ENCODE measurements at regions not wholly inside any gene's neighbourhood (a gene's known extent, or its start where the extent isn't known, plus 50 kb on each side); places are given as distances from the start of the nearest gene placed in this dataset.
"Not testable (repeated sequence)": the region's sequence is repeated elsewhere in the genome, so short reads cannot be mapped to it uniquely, and the experiment has no call there.

DNA sequence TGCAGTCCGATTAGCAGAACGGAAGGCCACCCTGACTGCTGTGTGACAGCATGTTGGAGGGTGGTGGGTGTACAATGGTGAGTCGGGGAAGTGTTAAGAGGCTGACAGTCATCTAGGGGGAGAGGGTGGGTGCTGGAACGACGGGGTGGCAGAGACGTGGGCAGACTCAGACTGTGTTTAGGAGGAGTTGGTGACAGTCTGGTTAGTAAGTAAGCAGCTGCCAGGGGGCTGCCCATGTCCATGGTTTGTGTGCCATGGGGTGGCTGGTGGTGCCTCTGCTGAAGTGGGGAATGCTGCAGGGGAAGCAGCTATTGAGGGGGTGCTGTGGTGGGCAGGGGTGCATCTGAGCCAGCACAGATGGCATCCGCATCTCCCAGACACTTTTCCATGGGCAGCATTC lies 51.3 kb upstream of the BOD1 start:
- DNase-seq = no peak

- DNase-seq = no peak
These were observed 51.9 kb upstream of the BOD1 start for GRCh38 chr5:173668245-173668800.

DNA sequence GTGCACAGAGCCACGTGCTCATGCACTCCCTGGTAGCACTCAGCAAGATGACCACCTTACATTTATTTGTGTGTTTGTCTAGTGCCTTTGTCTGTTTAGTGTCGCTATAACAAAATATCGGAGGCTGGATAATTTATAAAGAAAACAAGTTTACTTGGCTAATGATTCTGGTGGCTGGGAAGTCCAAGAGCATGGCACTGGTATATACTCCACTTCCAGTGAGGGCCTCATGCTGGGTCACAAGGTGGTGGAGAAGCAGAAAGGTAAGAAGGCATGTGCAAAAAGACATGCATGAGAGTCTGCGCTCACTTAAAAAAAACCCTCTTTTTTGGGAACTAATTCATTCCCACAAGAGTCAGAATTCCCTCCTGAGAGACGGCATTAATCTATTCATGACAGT lies 52.5 kb upstream of the BOD1 start:
- no peak for DNase-seq

DNA sequence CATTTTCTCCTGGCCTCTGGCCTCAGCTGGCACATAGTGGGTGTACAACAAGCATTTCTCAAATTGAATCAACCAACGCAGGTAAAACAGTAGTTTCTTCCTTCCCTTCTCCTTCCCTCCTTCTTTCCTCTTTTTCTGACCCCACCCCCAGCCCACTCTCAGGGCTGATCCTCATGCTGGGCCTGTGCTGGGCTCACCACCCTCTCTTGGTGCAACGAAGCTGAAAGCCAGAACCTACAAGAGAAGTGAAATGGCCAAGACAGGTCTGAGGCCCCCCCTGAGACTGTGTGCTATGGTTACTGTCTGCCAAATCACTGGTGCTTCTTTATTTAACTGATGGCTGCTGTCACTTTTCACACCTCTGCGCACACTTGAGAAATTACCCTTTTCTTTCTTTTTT lies 53.0 kb upstream of the BOD1 start:
- DNase-seq = no peak

DNA sequence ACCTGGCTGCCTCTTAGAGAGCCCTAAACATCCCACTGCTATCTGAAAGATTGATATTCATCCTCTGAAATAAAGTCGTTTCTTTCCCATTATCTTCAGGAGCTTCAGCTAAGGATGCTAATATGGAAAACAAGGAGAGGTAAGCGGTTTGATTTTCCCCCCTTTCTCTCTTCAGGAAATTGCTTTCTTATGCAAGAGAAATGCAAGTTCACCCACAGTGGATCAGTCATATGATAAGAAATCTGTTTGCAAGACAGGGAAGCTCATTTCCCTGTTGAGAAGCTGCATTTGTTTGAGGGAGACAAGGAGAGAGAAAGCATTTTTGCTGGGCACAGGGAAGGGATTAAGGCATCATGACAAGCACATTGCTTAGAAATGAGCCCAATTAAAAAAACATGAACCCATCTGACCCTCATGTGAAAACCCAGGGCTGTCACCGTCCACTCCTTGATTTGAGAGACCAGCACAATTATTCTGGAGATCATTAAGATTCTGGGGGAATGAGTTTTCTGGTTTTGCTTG lies 53.7 kb upstream of the BOD1 start:
- no peak for DNase-seq

- no peak for DNase-seq
These were observed 54.3 kb upstream of the BOD1 start for GRCh38 chr5:173670791-173671120.

GRCh38 chr5:173671121-173671949 lies 54.9 kb upstream of the BOD1 start:
- no peak for DNase-seq

GRCh38 chr5:173672166-173672565 lies 55.7 kb upstream of the BOD1 start:
- DNase-seq = no peak

- no peak for DNase-seq
These were observed 56.4 kb upstream of the BOD1 start for GRCh38 chr5:173672891-173673290.

DNA sequence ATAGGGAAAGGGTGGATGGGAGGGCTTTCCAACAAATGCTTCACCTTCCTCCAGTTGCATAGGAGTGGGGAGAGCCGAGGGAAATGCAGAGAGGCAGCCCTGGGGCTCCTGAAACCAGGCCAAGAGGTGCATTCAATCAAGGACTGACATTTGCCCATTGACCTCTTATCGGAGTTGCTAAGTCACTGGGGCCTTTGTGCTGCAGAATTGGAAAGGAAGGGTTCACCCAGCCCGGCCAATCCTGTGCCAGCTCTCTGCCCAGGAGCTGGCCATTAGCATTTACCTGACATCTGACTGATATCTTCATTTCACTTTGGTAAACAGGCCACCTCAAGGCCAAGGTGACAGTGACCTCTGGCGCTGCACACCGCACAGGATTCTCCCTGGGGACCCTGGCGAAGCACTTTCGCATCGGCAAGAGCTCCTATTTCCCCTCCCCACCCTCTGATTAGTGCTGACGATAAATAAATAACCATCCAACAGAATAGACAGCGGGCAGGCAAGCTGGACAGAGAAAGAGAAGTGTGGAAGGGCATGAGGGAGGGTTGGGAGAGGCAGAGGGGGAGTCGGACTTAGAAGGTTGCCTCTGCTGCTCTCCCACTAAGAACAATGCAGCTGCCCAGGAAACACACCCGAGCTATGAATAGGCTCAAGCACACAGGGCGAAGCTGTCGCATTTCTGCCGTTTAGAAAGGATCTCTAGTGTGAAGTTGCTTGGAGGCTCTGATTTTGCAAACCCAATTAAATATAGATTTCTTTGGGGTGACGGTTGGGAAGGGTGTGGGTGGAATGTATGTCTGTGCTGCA lies 57.0 kb upstream of the BOD1 start:
- no peak for DNase-seq

DNA sequence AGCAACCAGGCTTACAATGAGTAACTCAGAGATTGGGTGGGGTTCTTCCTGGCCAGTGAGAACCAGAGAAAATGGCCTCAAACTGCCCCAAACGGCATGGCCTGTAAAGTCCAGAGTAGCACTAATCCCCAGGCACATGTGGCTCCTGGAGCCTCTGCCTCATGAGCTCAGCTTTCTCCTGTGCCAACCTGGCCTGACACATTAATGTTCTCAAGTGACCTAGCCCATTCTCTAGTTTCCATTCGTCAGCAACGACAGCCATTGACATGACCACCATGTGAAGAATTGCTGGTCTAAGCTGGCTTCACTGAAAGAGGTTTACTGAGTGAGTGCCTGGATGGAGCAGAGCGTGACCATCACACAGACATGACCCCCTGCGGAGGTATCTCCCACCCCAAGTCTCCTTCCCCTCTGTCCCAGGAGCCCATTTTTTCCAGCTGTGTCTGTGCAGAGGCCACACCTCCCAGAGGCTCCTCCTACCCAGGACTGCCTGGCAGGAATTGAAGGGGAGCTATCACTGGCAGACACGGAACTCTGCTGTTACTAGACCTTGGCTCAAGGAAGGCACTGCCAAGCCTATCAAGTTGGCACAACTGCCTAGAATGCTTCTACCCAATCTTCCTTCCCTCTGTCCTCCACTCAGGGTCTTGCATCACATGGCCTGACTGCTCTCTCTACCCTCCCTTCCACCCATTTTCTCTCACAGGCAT lies 59.0 kb upstream of the BOD1 start:
- DNase-seq = no peak

DNA sequence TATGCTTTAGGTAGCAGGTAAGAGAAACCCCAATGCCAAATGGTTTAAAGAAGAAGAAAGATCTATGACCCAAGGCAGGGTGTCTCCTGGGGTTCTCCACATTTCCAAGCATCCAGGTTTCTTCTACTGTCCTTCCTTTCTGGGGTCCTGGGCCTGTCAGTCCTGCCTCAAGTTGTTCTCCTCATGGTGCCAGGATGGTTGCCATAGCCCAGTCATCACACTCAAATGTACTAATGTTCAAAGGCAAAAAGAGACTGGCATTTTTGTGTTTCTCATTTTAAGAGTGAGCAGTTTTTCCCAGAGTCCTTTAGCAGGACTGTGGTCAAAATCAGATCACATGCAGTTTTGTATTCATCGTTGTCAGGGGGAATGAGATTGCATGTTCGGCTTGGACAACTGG lies 59.9 kb upstream of the BOD1 start:
- no peak for DNase-seq

DNA sequence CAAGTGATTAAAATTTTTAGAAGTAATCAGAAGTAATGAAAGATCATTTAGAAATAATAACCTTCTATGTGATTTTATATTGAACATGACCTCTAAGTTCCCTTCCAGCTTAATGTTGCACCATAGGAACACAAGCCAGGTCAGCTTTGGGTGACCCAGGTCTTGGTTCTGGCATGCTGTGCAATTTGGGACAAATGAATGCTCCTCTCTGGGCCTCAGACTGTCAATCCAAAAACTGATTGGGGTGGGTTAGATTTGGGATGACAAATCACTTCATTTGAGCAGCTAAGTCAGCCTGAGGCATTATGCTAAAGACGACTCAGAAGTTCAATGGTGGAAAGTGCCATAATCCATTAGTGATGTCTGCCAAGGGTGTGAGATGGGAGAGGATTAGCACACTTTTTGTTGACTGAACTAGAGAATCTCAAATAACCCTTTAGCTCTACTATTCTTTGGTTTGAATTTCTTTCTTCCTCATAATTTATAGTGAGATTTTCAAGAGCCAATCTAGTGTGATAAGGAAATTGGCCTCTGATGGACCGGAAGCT lies 60.7 kb upstream of the BOD1 start:
- no peak for DNase-seq

- DNase-seq = no peak
These were observed 63.6 kb upstream of the BOD1 start for GRCh38 chr5:173679909-173680630.

DNA sequence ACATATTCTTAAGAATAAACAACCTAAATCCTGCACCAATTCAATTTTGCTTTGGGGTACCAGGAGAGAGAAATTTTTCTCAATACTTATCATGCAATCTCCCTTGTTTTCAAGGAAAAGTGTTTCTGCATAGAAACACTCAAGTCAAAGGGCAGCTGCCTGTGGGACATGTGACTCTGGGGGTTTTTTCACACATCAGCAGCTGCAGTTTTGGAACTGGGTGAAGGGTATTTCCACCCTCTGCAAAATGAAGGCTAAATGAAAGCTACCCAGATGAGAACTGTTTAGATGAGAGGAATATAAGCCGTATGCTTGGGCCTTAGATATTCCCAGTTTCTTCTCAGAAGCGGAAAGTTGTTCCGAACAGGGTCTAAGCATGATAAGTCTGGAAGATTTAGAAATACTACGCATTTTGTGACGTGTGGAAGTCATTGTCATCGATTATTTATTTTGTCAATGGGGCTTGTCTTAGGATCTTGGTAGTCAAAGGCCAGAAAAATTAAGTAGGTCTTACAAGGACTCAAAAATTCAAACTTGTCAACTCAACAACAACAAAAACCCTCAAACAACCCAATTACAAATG lies 64.3 kb upstream of the BOD1 start:
- DNase-seq = no peak

GRCh38 chr5:173682313-173682712 lies 65.9 kb upstream of the BOD1 start:
- no peak for DNase-seq

GRCh38 chr5:173684535-173684934 lies 68.1 kb upstream of the BOD1 start:
- not testable (repeated sequence) for DNase-seq

DNA sequence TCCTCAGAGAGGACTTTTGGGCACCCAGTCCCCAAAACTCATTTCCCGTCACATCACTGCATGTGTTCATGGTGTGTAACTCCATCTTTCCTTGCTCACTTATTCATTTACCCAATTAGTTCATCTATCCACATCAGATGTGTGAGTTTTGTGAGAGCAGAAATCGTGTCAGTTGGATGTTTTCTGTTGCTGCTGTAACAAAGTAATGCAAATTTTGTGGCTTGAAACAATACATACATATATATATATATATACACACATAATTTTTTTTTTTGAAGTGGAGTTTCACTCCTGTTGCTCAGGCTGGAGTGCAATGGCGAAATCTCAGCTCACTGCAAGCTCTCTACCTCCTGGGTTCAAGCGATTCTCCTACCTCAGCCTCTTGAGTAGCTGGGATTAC lies 70.5 kb upstream of the BOD1 start:
- DNase-seq = no peak

GRCh38 chr5:173688703-173689102 lies 72.3 kb upstream of the BOD1 start:
- DNase-seq = no peak

DNA sequence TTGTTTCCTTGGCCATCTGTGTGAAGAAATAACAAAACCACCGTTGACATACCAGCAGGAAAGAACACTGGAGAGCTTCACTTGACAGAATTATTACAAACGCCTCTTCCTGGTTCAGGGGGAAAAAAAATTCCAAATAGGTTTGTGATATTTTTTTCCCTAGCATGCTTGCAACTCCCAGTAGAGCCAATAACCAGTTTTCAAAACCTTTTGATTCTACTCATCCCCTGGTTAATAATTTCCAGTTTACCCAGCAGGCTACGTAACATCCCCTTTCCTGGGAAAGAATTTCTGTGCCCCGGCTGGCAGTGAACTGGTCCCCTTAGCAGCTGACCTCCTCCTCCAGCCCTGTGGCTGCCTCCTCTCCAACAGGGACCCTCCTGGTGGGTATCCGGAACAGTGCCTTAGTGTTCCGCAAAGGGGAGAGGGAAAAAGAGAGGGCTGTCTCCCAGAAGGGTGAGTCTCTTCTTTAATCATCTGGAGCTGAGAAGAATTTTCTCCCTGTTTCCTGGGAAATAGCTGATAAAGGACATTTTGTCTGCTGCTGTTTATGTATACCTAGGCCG lies 72.8 kb upstream of the BOD1 start:
- DNase-seq = no peak

DNA sequence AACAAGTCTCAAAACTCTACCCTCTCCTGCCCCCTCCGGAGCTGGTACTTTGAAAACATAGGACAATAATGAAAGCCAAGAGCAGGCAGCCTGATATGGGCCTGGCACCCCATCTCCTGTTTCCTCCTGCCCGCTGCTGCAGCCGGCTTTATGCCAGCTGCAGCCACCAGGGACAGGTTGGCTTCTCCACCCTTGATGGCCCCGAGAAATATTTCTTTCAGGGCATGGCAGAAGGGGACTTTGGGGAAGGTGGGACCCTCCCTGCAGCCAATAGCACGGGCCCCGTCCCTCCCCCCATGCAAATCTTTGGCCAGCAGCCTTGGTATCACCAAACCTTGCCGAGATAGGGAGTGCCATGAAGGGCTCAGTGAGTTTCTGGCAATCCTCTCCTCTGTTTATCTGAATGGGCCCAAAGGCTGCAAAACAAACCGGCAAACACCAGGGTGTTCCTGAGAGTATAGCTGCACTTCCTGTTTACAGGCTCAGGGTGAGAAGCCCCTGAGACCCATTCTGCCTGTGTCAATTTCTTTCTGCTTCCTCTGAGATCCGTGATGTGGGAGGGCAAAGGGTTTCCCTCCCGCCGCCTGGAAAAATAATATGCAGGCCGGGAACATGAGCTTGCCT lies 73.4 kb upstream of the BOD1 start:
- DNase-seq = no peak
